ENCODE measurements at regions not wholly inside any gene's neighbourhood (a gene's known extent, or its start where the extent isn't known, plus 50 kb on each side); places are given as distances from the start of the nearest gene placed in this dataset.
"Not testable (repeated sequence)": the region's sequence is repeated elsewhere in the genome, so short reads cannot be mapped to it uniquely, and the experiment has no call there.

DNA sequence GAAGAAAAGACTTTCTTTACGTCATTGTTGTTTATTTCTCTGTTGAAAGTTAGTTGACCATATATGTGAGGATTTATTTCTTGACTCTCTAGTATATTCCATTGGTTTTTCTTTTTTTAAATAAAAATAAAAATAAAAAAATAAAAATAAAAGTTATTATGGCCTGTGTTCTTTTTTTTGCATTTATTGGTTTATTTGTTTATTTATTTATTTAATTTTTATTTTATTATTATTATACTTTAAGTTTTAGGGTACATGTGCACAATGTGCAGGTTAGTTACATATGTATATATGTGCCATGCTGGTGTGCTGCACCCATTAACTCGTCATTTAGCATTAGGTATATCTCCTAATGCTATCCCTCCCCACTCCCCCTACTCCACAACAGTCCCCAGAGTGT, 822.7 kb upstream of the SLC39A10 start:
- TF ChIP-seq, protein P1, sequence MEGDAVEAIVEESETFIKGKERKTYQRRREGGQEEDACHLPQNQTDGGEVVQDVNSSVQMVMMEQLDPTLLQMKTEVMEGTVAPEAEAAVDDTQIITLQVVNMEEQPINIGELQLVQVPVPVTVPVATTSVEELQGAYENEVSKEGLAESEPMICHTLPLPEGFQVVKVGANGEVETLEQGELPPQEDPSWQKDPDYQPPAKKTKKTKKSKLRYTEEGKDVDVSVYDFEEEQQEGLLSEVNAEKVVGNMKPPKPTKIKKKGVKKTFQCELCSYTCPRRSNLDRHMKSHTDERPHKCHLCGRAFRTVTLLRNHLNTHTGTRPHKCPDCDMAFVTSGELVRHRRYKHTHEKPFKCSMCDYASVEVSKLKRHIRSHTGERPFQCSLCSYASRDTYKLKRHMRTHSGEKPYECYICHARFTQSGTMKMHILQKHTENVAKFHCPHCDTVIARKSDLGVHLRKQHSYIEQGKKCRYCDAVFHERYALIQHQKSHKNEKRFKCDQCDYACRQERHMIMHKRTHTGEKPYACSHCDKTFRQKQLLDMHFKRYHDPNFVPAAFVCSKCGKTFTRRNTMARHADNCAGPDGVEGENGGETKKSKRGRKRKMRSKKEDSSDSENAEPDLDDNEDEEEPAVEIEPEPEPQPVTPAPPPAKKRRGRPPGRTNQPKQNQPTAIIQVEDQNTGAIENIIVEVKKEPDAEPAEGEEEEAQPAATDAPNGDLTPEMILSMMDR (IDR thresholded peaks at IDR 0.05 in 8 of 11, conservative IDR thresholded peaks at IDR 0.05 in 3 of 11) = not testable (repeated sequence)
- not testable (repeated sequence) for TF ChIP-seq POLR2A, POLR2AphosphoS5 (IDR thresholded peaks at IDR 0.05)

Measured in spleen (tissue), 7 donors.